T47D (cell line): ENCODE measurements at regions not wholly inside any gene's neighbourhood (a gene's known extent, or its start where the extent isn't known, plus 50 kb on each side); places are given as distances from the start of the nearest gene placed in this dataset.

Experiments used
- DNase-seq, 2 experiments: peaks; one replicate each; pipeline versions ENCODE4 v3.0.0 to v3.0.0-alpha.2; 2011 to 2012; ENCODE audit warnings: low read depth in 1 of 2, low spot score in 1 of 2
- JUND ChIP-seq: IDR thresholded peaks from 2 replicates; pipeline ENCODE4 v1.6.1; 2012; ENCODE audit warnings: low read depth
- in situ Hi-C: cut with HindIII; loops from 2 replicates; pipeline ENCODE4 v1.10.0; 2016; ENCODE audit warnings: low sequenced_read_pairs, low pct_unique_long_range_greater_than_20kb

DNA sequence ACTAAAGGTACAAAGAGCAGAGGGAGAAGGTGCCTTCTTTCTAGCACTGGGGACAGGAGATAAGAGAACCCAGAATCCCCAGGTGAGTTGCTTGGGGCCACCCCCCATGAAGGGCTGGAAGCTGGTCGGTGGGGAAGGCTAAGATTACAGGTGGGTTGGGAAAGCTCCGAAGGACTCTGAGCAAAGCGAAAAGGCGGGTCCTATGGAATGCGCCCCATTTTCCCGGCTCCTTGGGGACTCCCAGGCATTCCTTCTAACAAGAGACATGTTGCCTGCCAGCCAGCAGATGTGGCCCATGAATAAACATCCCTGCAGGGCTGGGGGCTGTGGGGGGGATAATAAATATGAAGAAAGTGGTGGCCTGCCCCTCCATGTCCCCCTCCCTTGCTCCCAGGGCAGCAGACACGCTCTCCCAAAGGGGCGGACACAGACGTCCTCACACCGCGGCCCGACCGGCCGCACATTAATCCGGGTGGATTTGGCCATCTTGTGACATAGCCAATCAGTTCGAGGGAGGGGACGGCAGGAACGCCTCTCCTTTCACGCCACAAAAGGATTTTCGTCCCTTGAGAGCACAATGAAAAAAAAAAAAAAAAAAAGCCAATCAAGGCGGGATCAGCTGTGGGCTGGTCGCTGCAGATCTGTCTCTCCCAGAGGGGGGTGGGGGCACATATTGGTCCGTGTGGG, 98.5 kb downstream of the SOX9 start:
- no peak for TF ChIP-seq JUND
- no peak for DNase-seq
- in situ Hi-C loops: no loop called here

DNA sequence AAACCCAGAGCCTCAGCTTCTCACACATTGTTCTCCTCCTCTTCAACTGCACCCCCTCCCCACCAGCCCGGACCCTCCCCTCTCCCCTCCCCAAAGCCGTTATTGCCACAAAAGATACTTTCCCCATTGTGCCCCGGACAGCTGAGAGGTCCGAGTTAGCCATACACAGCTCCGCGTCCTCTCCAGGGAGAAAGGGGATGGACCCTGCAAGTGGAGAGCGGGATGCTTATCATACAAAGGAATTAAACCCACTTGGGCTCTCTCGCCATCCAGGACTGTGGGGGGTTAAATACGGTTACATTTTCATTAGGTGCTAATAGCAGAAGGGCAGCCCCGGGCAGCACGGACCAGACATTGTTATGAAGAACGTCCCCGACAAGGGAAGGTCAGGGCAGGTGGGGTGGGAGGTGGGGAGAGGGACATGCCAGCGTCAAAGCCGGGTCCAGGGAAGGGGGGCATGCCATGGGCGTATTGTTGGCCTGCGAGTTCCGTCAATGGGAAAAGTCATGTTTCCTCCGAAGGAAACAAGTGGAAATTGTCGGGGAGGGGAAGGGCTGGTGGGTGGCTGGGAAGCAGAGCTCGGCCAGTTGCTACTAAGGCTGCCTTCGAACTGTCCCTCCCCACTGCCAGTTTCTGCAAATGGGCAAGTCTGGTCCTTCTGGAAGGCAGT, 99.1 kb downstream of the SOX9 start:
- in situ Hi-C loops: no loop called here
- TF ChIP-seq JUND: no peak
- no peak for DNase-seq

DNA sequence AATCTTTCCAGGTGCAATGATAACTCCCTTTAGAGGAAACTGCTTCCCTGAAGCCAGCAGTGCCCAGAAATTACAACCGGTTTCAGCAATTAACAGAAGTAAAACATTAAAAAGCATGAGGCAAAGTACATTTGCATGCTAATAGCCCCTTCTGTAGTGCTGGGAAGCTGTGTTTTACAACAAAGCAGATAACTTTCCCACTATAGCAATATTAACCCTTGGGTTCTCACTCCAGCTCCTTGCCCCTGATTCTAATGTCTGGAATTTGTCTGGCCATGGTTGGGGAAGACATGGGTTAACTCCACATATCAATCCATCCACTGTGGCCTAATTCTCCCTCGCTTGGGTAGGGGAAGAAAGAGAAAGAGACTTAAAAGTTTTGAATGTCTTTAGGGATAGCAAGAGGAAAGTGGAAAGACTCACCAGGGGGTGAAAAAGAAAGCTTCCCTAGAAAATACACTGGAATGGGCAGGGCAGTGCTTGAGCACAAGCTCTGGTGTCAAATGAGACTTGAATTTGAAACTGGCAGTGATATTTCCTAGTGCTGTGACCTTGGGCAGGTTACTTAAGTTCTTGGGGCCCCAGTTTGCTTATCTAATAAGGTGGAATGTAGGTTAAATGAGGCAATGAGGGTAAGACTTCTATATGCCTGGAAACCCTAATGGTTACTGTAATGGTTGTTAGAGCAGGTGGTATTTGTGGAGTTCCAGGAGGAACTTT, 102.0 kb downstream of the SOX9 start:
- TF ChIP-seq JUND: no peak
- in situ Hi-C loops: no loop called here

DNA sequence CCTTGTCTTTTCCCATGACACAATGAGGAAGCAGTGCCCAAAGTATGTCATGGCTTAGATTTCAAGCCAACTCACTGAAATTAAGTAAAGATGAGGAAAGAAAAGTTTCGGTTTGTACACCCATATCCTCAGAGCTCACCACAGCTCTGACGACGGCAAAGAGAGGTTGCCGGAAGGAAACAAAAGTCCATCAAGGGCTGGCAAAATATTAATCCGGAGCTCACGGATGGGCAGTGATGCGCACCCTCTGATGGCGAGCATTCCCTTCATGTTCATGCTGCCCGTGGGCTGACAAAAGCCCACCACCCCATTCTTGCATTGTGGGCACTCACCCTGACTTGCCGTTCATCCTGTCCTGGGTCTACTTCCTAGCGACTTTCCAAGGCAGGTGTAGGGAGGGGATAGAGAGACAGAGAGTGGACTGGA, 103.1 kb downstream of the SOX9 start:
- no peak for TF ChIP-seq JUND
- in situ Hi-C loops: no loop called here
- DNase-seq: no peak

More for the DNA sequence above, 102.0 kb downstream of the SOX9 start:
- no peak for DNase-seq

DNA sequence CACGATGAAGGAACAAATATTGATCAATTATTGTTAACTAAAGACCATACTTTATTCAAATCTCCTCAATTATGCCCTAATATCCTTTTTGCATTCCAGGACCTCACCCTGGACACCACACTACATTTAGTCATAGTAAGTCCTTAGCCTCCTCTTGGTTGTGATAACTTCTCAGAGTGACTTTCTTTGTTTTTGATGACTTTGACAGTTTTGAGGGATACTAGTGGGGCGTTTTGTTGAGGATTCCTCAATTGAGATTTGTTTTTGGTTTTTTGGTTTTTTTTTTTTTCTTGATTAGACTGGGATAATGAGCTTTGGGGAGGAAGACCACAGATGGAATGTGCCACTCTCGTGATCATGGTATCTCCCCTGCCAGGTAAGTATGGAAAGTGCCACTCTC, 105.5 kb downstream of the SOX9 start:
- in situ Hi-C loops: no loop called here
- DNase-seq: no peak
- TF ChIP-seq JUND: no peak

DNA sequence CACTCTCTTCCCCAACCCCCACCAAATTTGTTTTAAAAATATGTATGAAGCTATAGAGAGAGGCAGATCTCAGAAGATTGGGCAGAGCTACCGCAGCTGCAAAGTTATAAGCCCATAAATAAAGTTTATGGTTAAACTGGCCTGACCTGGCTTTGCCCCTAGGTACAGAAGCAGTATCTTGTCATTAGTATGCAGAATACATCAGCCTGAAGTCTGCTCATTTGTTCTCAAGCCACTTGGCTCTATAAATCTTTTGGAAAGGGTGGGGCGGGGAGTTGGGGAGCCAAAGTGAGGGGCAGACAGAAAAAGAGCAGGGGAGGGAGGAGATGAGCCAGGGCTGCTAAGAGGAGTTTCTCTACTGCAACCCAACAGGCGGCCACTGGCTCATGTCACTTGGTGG, 113.2 kb downstream of the SOX9 start:
- in situ Hi-C loops: no loop called here
- no peak for TF ChIP-seq JUND
- no peak for DNase-seq

DNA sequence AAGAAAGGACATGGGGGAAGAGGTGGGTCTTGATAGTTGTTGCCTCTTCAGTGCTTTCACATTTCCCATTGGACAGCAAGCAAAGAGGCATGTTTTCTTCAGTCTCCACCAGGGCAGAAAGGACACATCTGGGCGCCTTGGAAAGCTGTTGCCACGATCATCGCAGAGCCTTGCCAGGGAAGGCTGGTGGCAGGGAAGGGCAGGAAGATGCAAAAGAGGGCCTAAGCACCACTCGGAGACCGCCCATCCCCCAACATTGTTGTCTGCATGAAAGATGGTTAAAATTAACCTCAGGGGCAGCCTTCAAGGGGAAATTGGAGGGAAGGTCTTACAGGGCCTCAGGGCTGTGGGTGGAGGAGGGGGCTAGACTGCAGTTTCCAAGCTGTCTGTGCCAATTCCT, 114.2 kb downstream of the SOX9 start:
- in situ Hi-C loops: no loop called here
- TF ChIP-seq JUND: no peak
- DNase-seq: no peak

DNA sequence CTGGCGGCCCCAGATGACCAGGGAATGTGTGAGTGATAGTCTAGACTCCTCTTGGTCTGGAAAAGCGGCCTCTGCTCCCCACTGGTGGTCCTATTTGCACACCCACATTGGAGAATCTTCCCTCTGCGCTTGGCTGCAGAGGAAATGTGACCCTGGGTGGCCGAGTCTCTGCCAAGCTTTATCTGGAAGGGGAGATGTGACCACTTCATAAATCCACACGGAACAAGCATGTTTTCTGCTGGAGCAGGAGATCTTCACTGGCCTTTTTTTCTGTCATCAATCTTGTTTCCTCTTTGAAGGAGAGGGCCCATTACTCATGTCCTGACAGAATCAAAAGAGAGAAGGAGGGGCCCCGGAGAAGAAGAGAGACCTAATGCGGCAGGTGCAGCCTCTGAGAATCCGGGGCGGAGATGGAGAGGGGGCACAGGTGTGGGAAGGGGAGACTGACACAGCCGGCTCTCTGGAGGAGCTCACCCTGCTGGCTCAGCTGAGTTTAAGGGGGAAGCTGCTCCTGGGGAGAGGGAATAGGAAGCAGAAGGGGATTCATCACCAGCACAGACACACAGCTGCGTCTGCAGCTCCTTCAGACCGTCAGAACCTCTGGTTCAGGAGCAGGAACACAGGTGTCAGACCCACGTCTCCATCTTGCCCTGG, 116.3 kb downstream of the SOX9 start:
- no peak for DNase-seq
- TF ChIP-seq JUND: no peak
- in situ Hi-C loops: no loop called here

DNA sequence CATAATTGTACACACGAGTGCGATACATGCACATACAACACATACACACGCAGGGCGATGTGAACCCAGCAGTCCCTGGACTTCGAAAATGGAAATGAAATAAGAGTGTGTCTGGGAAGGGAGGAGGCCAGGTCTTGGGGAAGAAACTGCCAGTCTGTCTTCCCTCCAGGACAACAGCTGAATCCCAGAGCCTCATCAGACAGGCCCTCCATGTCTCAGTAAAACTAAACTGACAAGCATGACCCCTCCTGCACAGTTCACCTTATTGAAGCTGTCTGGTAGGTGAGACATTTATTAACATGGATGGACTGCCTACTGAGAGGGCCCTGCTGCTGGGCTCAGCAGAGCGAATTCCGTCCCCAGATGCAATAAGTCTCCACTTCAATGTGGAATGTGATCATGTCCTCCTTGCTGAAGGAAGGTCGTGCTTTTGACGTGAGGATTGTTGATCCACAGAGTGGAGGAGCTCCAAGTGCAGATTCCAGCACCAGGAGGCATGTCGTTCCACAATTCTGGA, 117.4 kb downstream of the SOX9 start:
- no peak for TF ChIP-seq JUND
- no peak for DNase-seq
- in situ Hi-C loops: no loop called here

DNA sequence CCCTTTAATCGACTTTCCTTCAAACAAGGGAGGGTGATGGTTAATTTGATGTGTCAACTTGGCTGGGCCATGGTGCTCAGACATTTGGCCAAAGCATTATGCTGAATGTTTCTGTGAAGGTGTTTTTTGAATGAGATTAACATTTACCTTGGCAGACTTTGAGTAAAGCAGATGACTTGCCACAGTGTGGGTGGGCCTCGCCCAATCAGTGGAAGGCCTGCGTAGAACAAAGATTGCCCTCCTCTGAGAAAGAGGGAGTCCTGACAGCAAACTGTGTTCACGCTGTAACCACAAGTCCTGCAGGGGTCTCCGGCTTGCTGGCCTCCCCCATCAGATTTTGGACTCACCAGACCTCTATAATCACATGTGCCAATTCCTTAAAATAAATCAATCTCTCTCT, 118.7 kb downstream of the SOX9 start:
- DNase-seq: no peak
- TF ChIP-seq JUND: no peak
- in situ Hi-C loops: no loop called here

DNA sequence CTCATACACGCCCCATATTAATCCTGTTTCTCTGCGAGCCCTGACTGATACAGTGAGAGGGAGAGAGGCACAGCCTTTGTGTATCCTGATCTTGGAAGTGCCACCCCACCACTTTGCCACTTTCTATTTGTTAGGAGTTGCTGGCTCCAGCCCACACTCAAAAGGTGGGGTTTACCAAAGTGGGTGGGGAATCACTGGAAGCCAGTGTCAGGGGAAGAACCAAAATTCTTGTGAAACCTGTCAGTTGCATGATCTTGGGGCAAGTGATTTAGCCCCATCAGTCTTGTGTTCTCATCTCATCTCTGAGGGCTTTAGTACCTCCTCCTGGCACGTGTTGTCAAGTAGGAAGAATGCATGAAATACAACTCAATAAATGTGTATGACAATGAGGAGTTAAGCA, 119.5 kb downstream of the SOX9 start:
- TF ChIP-seq JUND: no peak
- in situ Hi-C loops: no loop called here
- no peak for DNase-seq

DNA sequence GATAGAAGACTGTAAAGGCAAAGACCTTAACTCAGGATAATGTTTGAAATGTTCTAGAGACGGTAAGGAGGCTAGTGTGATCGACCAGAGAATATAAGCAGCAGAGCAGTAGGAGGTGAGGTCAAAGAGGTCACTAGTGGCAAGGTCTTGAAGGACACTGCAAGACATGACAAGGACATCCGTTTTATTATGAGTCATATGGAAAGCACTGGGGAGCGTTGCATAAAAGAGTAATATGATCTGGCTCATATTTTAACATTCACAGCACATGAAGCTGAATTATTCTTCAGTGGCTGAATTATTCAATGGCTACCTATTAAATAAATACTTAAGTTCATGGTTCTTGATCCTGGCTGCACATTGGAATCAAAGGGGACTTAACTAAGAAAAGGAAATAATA, 123.7 kb downstream of the SOX9 start:
- no peak for TF ChIP-seq JUND
- no peak for DNase-seq

More for the DNA sequence above, 123.7 kb downstream of the SOX9 start:
- in situ Hi-C loops: no loop called here
